Thyroid gland (tissue), 4 donors: ENCODE measurements at regions not wholly inside any gene's neighbourhood (a gene's known extent, or its start where the extent isn't known, plus 50 kb on each side); places are given as distances from the start of the nearest gene placed in this dataset.

Experiments
- DNase-seq, 2 donors: peaks; one replicate each; pipeline ENCODE4 v3.0.0-alpha.2; 2019
- H3K27ac ChIP-seq, 3 donors: fragments of 200-600 bp; sonication (generic); 1 replicate in 2 of 3; 2 replicates in 1 of 3; pipeline ENCODE4 v1.5.1; 2016 to 2019; ENCODE audit warnings: mild to moderate bottlenecking in 1 of 3, moderate library complexity in 1 of 3
- H3K27me3 ChIP-seq: fragments of 200-600 bp; sonication (generic); one replicate; pipeline ENCODE4 v1.5.1; 2019
- H3K36me3 ChIP-seq, 2 donors: fragments of 200-600 bp; sonication (generic); one replicate each; pipeline ENCODE4 v1.5.1; 2016 to 2019
- H3K4me1 ChIP-seq, 2 donors: fragments of 200-600 bp; sonication (generic); one replicate each; pipeline ENCODE4 v1.5.1; 2017 to 2019
- H3K4me3 ChIP-seq, 3 donors: fragments of 200-600 bp; sonication (generic); replicated peaks in 1 of 3; 1 replicate in 2 of 3; 2 replicates in 1 of 3; pipeline ENCODE4 v1.5.1; 2016; ENCODE audit warnings: mild to moderate bottlenecking in 1 of 3
- H3K9me3 ChIP-seq: fragments of 200-600 bp; sonication (generic); one replicate; pipeline ENCODE4 v1.5.1; 2017
- POLR2A ChIP-seq, 2 donors: fragments of 450-650 bp; IDR thresholded peaks; one replicate each; pipeline ENCODE4 v1.6.1; 2017; ENCODE audit warnings: antibody characterized with exemption in 2 of 2, mild to moderate bottlenecking in 2 of 2, moderate library complexity in 1 of 2
- WGBS, 2 donors: methylation state at CpG; one replicate each; pipeline ENCODE4 v1.1.5; 2017; 5-methylcytosine and 5-hydroxymethylcytosine counted together
- intact Hi-C: fragments of 100-400 bp; cut with DNase I; formaldehyde crosslinking; loops from one replicate; pipeline ENCODE4 v1.15.1; 2023
- TF ChIP-seq, protein P1 (sequence below), 6 experiments: fragments of 200-600 bp in 3 of 6; fragments of 450-650 bp in 3 of 6; sonication (generic) in 3 of 6; IDR thresholded peaks; one replicate each; pipeline ENCODE4 v1.5.1; 2016 to 2019; ENCODE audit warnings: antibody characterized with exemption in 6 of 6, mild to moderate bottlenecking in 2 of 6, inconsistent platforms in 1 of 6, moderate library complexity in 1 of 6

GRCh38 chr18:37922162-37922561 is 356.6 kb upstream of the CELF4 start:
- H3K4me1 ChIP-seq, result no peaks in the 10 kb centered on the region
- no peak overlapping the region for H3K4me3 ChIP-seq
- TF ChIP-seq, protein P1, sequence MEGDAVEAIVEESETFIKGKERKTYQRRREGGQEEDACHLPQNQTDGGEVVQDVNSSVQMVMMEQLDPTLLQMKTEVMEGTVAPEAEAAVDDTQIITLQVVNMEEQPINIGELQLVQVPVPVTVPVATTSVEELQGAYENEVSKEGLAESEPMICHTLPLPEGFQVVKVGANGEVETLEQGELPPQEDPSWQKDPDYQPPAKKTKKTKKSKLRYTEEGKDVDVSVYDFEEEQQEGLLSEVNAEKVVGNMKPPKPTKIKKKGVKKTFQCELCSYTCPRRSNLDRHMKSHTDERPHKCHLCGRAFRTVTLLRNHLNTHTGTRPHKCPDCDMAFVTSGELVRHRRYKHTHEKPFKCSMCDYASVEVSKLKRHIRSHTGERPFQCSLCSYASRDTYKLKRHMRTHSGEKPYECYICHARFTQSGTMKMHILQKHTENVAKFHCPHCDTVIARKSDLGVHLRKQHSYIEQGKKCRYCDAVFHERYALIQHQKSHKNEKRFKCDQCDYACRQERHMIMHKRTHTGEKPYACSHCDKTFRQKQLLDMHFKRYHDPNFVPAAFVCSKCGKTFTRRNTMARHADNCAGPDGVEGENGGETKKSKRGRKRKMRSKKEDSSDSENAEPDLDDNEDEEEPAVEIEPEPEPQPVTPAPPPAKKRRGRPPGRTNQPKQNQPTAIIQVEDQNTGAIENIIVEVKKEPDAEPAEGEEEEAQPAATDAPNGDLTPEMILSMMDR (IDR thresholded peaks at IDR 0.05), result no peak
- no peak for TF ChIP-seq POLR2A (IDR thresholded peaks at IDR 0.05)
- H3K27ac ChIP-seq, result no peak overlapping the region
- intact Hi-C loops, result no loop called here
- no peaks in the 10 kb centered on the region for H3K27me3 ChIP-seq
- no peaks in the 10 kb centered on the region for H3K9me3 ChIP-seq
- no peak for DNase-seq
- no peaks in the 10 kb centered on the region for H3K36me3 ChIP-seq

- no peaks in the 10 kb centered on the region for H3K4me1 ChIP-seq
- 89 to 93% methylated on average over 4 of the region's 4 CpGs for WGBS, 2 donors
Measured at GRCh38 chr18:37920865-37921264, 355.3 kb upstream of the CELF4 start.

DNA sequence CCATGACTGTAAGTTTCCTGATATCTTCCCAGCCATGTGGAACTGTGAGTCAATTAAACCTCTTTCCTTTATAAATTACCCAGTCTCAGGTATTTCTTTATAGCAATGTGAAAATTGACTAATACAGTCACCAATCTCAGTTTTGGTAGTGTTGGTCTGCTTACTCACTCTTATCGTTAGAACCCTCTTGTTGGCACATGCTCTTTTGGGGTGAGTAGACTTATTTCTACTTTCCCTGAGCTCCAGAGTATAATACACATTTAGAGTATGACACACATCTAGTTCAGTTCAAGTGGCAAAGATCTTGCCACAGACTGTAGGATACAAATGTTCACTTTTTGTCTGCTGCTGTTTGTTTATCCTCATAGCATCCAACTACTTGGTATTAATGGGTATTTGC is 347.5 kb upstream of the CELF4 start:
- no peak for DNase-seq
- intact Hi-C loops, result no loop called here
- H3K4me3 ChIP-seq, result no peak overlapping the region
- H3K4me1 ChIP-seq, result no peaks in the 10 kb centered on the region
- no peaks in the 10 kb centered on the region for H3K27me3 ChIP-seq
- no peaks in the 10 kb centered on the region for H3K36me3 ChIP-seq
- H3K27ac ChIP-seq, result no peak overlapping the region
- 93 to 95% methylated on average over 1 of the region's 1 CpG for WGBS, 2 donors
- TF ChIP-seq, protein P1 (IDR thresholded peaks at IDR 0.05), result no peak
- no peak for TF ChIP-seq POLR2A (IDR thresholded peaks at IDR 0.05)
- no peaks in the 10 kb centered on the region for H3K9me3 ChIP-seq

More at GRCh38 chr18:37920865-37921264, 355.3 kb upstream of the CELF4 start:
- Histone ChIP-seq H3K27me3 (no peaks in the 10 kb centered on the region), H3K36me3 (no peaks in the 10 kb centered on the region), H3K27ac (no peak overlapping the region), H3K4me3 (no peak overlapping the region), H3K9me3 (no peaks in the 10 kb centered on the region)
- intact Hi-C loops, result no loop called here
- no peak for DNase-seq
- TF ChIP-seq, protein P1 (IDR thresholded peaks at IDR 0.05), result no peak
- TF ChIP-seq POLR2A (IDR thresholded peaks at IDR 0.05), result no peak

DNA sequence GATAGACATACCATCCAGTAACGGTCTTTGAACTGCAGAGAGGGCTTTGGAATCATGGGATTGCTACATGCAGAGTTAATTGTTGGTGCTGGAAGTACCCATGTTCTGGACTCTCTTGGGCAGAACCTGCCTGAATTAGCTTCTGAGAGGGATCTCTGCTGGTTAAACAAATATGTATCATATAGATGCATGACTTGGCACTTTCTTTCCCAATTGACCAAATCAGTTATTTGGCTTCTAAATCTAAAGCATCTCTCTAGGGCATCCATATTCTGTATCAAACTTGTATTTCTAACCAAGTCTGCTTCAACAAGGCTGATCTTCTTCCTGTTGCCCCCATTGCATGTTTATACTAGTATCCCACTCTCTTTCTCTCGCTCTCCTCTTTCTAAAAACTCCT is 336.7 kb upstream of the CELF4 start:
- no peaks in the 10 kb centered on the region for H3K9me3 ChIP-seq
- no peak for DNase-seq
- H3K36me3 ChIP-seq, result no peaks in the 10 kb centered on the region
- no peak overlapping the region for H3K4me3 ChIP-seq
- H3K4me1 ChIP-seq, result no peaks in the 10 kb centered on the region
- no peak overlapping the region for H3K27ac ChIP-seq
- TF ChIP-seq, protein P1 (IDR thresholded peaks at IDR 0.05), result no peak
- TF ChIP-seq POLR2A (IDR thresholded peaks at IDR 0.05), result no peak
- no peaks in the 10 kb centered on the region for H3K27me3 ChIP-seq
- intact Hi-C loops, result no loop called here
- WGBS, 2 donors, result 89 to 95% methylated on average over 2 of the region's 2 CpGs

DNA sequence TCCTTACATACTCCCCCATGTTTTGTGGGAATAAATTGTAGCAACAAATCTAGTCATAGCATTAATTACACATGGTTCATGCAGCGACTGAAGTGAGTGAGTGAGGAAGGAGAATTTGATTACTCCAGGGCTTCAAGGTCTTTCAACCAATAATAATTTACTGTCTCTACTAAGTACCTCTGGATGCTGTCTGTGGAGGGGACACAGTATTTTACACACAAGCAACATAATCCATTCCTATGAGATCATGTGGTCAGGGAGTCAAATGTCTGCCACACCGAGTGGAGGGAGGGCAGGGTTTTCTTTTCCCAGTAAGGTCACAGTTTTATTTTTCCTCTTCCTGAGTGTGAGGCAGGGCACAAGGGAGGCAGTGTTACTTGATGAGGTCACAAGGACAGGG is 334.7 kb upstream of the CELF4 start:
- Histone ChIP-seq H3K27ac (no peak overlapping the region), H3K9me3 (no peaks in the 10 kb centered on the region), H3K36me3 (no peaks in the 10 kb centered on the region), H3K4me3 (no peak overlapping the region), H3K4me1 (no peaks in the 10 kb centered on the region), H3K27me3 (no peaks in the 10 kb centered on the region)
- intact Hi-C loops, result no loop called here
- WGBS, 2 donors, result 50 to 55% methylated on average over 2 of the region's 2 CpGs
- no peak for DNase-seq
- TF ChIP-seq, protein P1 (IDR thresholded peaks at IDR 0.05), result no peak
- TF ChIP-seq POLR2A (IDR thresholded peaks at IDR 0.05), result no peak
